ENCODE measurements at regions not wholly inside any gene's neighbourhood (a gene's known extent, or its start where the extent isn't known, plus 50 kb on each side); places are given as distances from the start of the nearest gene placed in this dataset.
"Not testable (repeated sequence)": the region's sequence is repeated elsewhere in the genome, so short reads cannot be mapped to it uniquely, and the experiment has no call there.

- DNase-seq (ENCODE audit: low read depth): no peak
Measured at GRCh38 chr5:162209005-162209605, 141.5 kb downstream of the GABRG2 start.

GRCh38 chr5:162214551-162214950, 147.0 kb downstream of the GABRG2 start:
- DNase-seq (ENCODE audit: low read depth): no peak

- DNase-seq (ENCODE audit: low read depth): no peak
Measured at GRCh38 chr5:162217037-162217436, 149.5 kb downstream of the GABRG2 start.

- no peak for DNase-seq (ENCODE audit: low read depth)
Measured at GRCh38 chr5:162221910-162222309, 154.3 kb downstream of the GABRG2 start.

GRCh38 chr5:162227075-162227474, 159.5 kb downstream of the GABRG2 start:
- no peak for DNase-seq (ENCODE audit: low read depth)

GRCh38 chr5:162230348-162230747, 162.8 kb downstream of the GABRG2 start:
- DNase-seq (ENCODE audit: low read depth): no peak

GRCh38 chr5:162231522-162231921, 163.9 kb downstream of the GABRG2 start:
- no peak for DNase-seq (ENCODE audit: low read depth)

GRCh38 chr5:162240734-162241133, 173.2 kb downstream of the GABRG2 start:
- no peak for DNase-seq (ENCODE audit: low read depth)

GRCh38 chr5:162242416-162242815, 174.8 kb downstream of the GABRG2 start:
- DNase-seq (ENCODE audit: low read depth): no peak

- no peak for DNase-seq (ENCODE audit: low read depth)
Measured at GRCh38 chr5:162243651-162244050, 176.1 kb downstream of the GABRG2 start.

GRCh38 chr5:162248107-162248713, 180.6 kb downstream of the GABRG2 start:
- no peak for DNase-seq (ENCODE audit: low read depth)

- no peak for DNase-seq (ENCODE audit: low read depth)
Measured at GRCh38 chr5:162256711-162257110, 189.1 kb downstream of the GABRG2 start.

GRCh38 chr5:162268694-162269481, 201.3 kb downstream of the GABRG2 start:
- no peak for DNase-seq (ENCODE audit: low read depth)

- no peak for DNase-seq (ENCODE audit: low read depth)
Measured at GRCh38 chr5:162272417-162272816, 204.8 kb downstream of the GABRG2 start.

- DNase-seq (ENCODE audit: low read depth): no peak
Measured at GRCh38 chr5:162274679-162275078, 207.1 kb downstream of the GABRG2 start.

GRCh38 chr5:162275387-162275786, 207.8 kb downstream of the GABRG2 start:
- not testable (repeated sequence) for DNase-seq (ENCODE audit: low read depth)

- DNase-seq (ENCODE audit: low read depth): no peak
Measured at GRCh38 chr5:162282191-162282590, 214.6 kb downstream of the GABRG2 start.

- DNase-seq (ENCODE audit: low read depth): no peak
Measured at GRCh38 chr5:162283609-162284008, 216.0 kb downstream of the GABRG2 start.

- no peak for DNase-seq (ENCODE audit: low read depth)
Measured at GRCh38 chr5:162288647-162289296, 221.2 kb downstream of the GABRG2 start.

- DNase-seq (ENCODE audit: low read depth): no peak
Measured at GRCh38 chr5:162289489-162289888, 221.9 kb downstream of the GABRG2 start.

- DNase-seq (ENCODE audit: low read depth): no peak
Measured at GRCh38 chr5:162299793-162300192, 232.2 kb downstream of the GABRG2 start.

- DNase-seq (ENCODE audit: low read depth): no peak
Measured at GRCh38 chr5:162301356-162301755, 233.8 kb downstream of the GABRG2 start.

GRCh38 chr5:162323466-162323865, 255.9 kb downstream of the GABRG2 start:
- DNase-seq (ENCODE audit: low read depth): no peak
